Activated CD4-positive, alpha-beta T cell treated with anti-CD3 and anti-CD28 coated beads, Interleukin-2, Interleukin-6, amounts not matched to agents 100 ng/mL and 50 ng/mL, durations not matched to agents 16 hours and 8 hours (primary cell): ENCODE measurements at regions not wholly inside any gene's neighbourhood (a gene's known extent, or its start where the extent isn't known, plus 50 kb on each side); places are given as distances from the start of the nearest gene placed in this dataset.
"Not testable (repeated sequence)": the region's sequence is repeated elsewhere in the genome, so short reads cannot be mapped to it uniquely, and the experiment has no call there.

Source experiments
- DNase-seq: peaks from one replicate; pipeline ENCODE4 v3.0.0-alpha.2; 2020

GRCh38 chr6:139447656-139447975 is 73.2 kb upstream of the CITED2 start:
- no peak for DNase-seq

GRCh38 chr6:139446768-139447655 is 72.6 kb upstream of the CITED2 start:
- DNase-seq: no peak

GRCh38 chr6:139446138-139446715 is 71.8 kb upstream of the CITED2 start:
- DNase-seq: no peak

GRCh38 chr6:139444273-139444787 is 69.9 kb upstream of the CITED2 start:
- not testable (repeated sequence) for DNase-seq

- DNase-seq: no peak
These were observed 69.0 kb upstream of the CITED2 start for GRCh38 chr6:139443231-139444112.

- peak; percentile 13 for DNase-seq
These were observed 67.8 kb upstream of the CITED2 start for GRCh38 chr6:139442188-139442671.

GRCh38 chr6:139439349-139439748 is 64.9 kb upstream of the CITED2 start:
- no peak for DNase-seq

DNA sequence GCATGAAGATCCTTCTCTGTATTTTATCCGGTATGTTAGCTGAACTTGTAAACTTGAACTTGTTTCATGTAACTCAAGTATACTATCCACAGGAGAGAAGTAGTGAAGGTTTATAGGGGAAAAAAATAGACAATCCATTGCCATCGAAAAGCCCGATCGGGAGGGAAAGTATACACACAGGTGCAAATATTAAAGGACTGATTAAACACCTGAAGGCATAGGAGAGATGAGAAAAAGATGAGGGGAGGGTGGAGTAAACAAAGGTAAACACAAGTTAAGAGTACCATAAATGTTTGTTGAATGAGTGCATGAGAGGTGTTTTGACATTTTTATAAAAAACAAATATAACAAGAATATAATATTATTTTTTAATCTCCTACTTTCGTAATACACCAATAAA is 64.3 kb upstream of the CITED2 start:
- DNase-seq: no peak

DNA sequence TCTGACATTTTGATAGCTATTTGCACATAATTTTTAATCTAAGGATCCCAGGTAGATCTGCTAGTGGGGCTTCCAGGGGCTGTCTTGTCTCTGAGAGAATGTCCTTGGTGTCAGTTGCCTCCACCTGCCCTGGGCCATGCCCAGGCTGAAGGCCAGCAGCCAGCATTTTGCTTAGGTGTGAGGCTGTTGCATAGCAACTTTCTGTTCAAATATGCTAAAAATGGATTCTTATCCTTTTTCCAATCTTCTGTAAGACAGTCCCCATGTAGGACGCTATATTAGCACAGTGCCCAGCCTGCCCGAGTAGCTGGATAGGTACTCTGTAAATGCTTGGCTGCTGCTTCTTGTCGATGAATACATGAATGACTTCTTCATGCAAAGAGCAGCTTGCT is 62.5 kb upstream of the CITED2 start:
- no peak for DNase-seq

GRCh38 chr6:139436200-139436956 is 61.9 kb upstream of the CITED2 start:
- DNase-seq: no peak

DNA sequence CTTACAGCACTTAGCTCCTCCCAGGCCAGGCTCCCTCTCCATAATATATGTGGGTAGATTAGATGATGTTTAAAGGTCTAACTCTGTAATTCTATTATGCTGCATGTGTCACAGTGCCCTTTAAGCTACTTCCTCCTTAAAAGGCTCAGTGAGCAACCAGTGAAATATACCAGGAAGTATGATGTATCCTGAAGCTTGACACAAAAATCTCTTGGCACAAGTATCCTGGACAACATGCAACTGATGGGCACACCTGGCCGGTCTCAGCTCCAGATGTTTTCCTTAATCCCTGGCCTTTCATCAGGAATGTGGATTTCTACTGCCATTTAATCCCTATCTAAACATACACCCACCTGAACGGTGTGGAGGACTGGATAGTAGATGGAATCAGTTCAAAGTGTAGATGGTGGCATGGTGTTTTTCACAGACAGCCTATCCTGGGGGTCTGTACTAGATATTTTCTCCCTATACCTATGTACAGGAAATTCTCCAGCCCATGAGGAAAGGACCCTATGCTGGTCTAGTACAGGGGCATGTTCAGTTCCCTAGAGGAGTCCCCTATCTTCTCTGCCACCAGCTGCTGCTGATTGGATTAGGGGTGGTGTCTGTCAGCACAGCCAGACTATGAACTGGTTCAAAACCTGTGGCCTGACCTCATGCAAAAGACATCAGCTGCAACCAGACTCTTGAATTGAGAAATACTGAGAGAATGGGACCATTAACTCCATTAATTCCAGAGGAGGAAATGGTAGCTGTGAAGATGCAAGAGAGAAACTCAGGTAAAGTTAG is 59.4 kb upstream of the CITED2 start:
- no peak for DNase-seq

DNA sequence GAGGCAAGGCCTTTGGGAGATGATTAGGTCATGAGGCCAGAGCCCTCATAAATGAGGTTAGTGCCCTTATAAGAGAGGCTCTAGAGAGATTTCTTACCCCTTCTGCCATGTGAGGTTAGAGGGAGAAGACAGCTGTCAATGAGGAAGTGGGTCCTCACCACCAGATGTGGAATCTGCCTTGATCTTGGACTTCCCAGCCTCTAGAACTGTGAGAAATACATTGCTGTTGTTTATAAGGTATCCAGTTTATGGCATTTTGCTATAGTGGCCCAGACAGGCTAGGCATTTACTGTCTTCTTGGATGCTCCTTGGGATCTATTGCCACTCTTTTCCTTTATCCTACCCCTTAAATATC is 57.1 kb upstream of the CITED2 start:
- no peak for DNase-seq

DNA sequence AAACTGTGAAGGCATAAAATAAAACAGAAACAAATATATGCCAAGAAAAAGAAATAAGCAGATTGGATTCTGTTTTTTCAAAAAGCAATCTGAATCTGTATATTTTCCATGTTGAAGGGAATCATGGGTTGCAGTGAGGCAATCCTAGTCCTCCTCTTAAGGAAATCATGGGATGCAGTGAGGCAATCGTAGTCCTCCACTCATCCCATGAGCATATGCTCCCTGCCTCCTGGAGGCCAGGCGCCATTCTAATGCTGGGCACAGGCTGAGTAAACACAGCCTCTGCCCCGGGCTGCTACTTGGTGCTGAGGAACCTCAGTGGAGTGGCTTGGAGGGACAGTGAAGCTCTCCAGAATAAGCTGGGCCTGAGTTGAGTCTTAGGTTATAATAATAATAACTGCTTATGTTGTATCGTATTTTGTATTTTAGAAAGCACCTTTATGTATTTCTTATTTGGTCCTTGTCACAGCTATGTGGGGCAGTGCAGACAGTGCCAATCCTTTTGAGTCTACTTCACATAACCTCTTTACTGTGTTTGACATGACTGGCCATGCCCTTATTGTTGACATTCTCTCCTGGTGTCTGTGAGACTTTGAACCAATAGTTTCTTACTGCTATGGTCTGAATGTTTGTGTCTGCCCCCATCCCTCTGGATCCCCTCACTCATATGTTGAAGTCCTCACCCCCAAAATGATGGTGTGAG is 56.6 kb upstream of the CITED2 start:
- DNase-seq: no peak

DNA sequence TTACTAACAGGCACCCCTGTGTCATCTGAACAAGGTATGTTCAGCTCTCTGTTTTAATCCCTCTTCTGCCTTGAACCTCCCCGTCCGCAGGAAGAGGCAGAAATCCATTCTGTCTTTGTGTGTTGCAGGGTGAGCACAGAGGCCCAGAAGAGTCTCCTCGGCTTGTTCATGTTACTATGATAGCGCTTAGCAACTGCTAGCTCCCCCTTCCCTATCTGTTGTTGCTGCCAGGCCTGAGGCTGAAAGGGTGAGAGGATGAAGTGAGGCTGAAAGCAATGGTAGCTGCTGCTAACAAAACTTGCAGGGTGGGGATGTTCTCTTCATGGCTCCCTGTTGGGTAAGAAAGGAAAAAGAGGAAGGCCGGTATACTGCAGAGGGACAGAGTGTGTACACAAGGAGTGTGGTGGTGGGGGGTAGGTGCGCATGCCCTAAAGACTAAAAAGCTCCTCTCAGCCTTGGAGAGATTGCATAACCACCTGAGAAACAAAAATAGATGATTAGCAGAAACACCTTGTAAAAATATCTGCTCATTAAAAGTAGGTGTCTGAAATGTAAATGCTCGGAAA is 55.2 kb upstream of the CITED2 start:
- no peak for DNase-seq

DNA sequence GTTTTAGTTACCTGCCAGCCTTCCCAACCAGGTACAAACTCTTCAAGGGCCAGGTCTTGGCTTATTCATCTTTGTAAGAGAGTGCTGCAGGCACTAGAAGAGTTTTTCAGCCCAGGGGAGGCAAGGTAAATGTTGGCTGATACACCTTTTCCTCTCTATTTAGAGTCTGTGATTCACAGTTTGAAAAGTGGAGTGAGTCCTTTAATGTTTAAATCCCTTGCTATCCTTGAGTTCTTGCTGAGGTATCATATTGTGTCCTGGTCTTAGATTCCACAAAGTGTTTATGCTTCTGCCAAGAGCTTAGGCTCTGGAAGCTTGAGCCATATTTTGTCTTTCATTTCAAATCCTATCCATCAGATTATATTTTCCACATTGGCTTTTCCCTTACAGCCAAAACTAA is 52.8 kb upstream of the CITED2 start:
- no peak for DNase-seq

DNA sequence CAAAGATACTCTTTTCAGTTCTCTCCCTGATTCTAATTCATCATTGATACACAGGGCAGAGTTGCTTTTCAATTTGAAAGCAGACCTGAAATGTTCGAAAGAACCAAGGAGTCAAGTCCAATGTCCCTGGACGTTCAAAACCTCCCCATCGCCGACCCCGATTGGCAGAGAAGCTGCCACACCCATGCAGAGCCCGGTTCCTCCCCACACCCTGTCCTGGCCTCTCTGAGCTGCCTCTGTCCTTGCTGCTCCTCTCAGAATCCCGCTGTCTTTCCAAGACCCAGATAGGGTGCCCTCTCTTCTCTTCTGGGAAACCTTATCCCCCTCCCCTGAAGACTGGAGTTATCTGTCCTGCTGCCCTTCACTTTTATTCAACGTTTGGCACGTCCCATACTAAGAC is 52.3 kb upstream of the CITED2 start:
- DNase-seq: no peak

DNA sequence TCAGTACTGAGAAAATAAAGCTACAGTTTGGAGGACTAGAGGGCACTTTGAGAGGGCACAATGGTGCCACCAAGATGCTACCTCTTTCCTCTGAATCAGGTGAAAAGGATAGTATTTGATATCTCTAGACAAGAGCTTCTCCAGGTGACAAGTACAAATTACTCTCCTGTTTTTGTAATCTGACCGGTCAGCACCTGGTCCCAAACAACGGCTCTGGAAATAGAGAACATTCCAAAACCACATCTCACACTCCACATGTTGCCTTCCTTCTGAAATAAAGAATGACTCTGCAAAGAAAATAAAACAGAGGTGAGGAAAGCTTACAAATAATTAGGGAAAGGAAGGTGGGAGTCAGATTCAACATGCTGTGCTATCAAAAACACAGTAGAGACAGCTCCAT is 51.3 kb upstream of the CITED2 start:
- no peak for DNase-seq

DNA sequence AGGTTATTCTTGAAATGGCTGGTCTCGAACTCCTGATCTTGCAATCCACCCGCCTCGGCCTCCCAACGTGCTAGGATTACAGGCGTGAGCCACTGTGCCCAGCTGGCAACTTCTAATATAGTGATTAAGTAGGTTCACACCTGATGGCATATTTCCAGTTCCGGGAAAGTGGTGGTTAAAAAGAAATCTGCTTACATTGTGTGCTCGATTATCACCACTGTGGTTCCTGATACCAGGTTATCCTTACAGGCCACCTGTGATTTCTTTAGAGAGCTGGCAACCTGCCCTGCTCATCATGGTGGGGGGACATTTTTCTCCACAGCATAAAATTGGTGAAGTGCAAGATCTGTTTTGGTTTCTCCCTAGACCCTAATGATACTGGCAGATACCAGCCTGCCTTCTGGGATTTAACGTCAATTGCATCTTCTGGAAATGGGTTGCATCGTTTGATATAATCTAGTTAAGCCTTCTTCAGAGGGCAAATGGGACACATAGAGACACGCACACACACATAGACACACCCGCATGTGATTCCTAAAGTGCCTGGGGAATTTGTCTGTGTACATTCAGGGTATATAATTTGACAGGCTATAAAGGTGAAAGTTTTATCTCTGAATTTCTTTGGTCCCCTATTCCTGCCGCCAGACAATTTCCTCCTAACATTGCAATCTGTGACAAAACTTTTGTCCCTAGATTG is 49.7 kb upstream of the CITED2 start:
- DNase-seq: no peak
